ENCODE measurements at regions not wholly inside any gene's neighbourhood (a gene's known extent, or its start where the extent isn't known, plus 50 kb on each side); places are given as distances from the start of the nearest gene placed in this dataset.

- TF ChIP-seq ZNF462 (CRISPR knock-in tag; IDR thresholded peaks at IDR 0.05) (no peak), CREB1 (CRISPR knock-in tag; IDR thresholded peaks at IDR 0.05; ENCODE audit: low read depth) (no peak), EZH2 (IDR thresholded peaks at IDR 0.05; ENCODE audit: low read depth, unreplicated experiment) (no peak), STAT1 (IDR thresholded peaks at IDR 0.05; ENCODE audit: unreplicated experiment) (no peak)
- TF ChIP-seq, protein P1, sequence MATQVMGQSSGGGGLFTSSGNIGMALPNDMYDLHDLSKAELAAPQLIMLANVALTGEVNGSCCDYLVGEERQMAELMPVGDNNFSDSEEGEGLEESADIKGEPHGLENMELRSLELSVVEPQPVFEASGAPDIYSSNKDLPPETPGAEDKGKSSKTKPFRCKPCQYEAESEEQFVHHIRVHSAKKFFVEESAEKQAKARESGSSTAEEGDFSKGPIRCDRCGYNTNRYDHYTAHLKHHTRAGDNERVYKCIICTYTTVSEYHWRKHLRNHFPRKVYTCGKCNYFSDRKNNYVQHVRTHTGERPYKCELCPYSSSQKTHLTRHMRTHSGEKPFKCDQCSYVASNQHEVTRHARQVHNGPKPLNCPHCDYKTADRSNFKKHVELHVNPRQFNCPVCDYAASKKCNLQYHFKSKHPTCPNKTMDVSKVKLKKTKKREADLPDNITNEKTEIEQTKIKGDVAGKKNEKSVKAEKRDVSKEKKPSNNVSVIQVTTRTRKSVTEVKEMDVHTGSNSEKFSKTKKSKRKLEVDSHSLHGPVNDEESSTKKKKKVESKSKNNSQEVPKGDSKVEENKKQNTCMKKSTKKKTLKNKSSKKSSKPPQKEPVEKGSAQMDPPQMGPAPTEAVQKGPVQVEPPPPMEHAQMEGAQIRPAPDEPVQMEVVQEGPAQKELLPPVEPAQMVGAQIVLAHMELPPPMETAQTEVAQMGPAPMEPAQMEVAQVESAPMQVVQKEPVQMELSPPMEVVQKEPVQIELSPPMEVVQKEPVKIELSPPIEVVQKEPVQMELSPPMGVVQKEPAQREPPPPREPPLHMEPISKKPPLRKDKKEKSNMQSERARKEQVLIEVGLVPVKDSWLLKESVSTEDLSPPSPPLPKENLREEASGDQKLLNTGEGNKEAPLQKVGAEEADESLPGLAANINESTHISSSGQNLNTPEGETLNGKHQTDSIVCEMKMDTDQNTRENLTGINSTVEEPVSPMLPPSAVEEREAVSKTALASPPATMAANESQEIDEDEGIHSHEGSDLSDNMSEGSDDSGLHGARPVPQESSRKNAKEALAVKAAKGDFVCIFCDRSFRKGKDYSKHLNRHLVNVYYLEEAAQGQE (IDR thresholded peaks at IDR 0.05; ENCODE audit: unreplicated experiment): no peak
These were observed 2039.1 kb upstream of the CDH9 start (continued) for GRCh38 chr5:29077451-29077850.

DNA sequence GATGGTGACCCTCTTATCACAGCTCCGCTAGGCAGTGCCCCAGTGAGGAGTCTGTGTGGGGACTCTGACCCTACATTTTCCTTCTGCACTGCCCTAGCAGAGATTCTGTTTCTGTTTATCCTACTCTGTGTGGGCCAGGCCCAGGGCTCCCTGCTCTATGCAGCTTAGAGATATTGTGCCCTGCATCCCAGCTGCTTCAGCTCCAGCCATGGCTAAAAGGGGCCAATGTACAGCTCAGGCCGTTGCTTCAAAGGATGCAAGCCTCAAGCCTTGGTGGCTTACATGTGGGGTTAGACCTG, 2030.7 kb upstream of the CDH9 start:
- Mint-ChIP-seq H3K4me1 (no peaks in the 10 kb centered on the region), H3K36me3 (ENCODE audit: low read depth) (no peaks in the 10 kb centered on the region)

More for the DNA sequence above, 2030.7 kb upstream of the CDH9 start:
- no peak overlapping the region for H3K27ac ChIP-seq (ENCODE audit: low read depth)
- H3K27me3 ChIP-seq (ENCODE audit: insufficient read depth): no peaks in the 10 kb centered on the region
- no peaks in the 10 kb centered on the region for H3F3A ChIP-seq (replicated peaks; ENCODE audit: low read depth)
- Mint-ChIP-seq H3K9me3 (no peaks in the 10 kb centered on the region), H3K27ac (no peak overlapping the region), H3K27me3 (ENCODE audit: insufficient read depth, low read depth, poor library complexity) (peaks cover 2% of the 10 kb centered on the region), H3K4me3 (no peak overlapping the region)
- H2AFZ ChIP-seq: peak overlapping the region; percentile 43
- H3K36me3 ChIP-seq (ENCODE audit: insufficient read depth): no peaks in the 10 kb centered on the region
- H3K4me3 ChIP-seq: no peak overlapping the region
- H3K9me2 ChIP-seq (ENCODE audit: insufficient read depth): peaks cover 1% of the 10 kb centered on the region; the same call in 1 of the 2 replicates
- H3K79me2 ChIP-seq (replicated peaks; ENCODE audit: insufficient read depth): no peaks in the 10 kb centered on the region
- H3K4me2 ChIP-seq: no peak overlapping the region
- no peaks in the 10 kb centered on the region for H4K20me1 ChIP-seq (replicated peaks; ENCODE audit: insufficient read depth)
- DNase-seq (ENCODE audit: low spot score): no peak
- H3K4me1 ChIP-seq (ENCODE audit: insufficient read depth): no peaks in the 10 kb centered on the region
- no peak for ATAC-seq
- TF ChIP-seq, protein P1 (IDR thresholded peaks at IDR 0.05; ENCODE audit: unreplicated experiment): no peak
- no peak for TF ChIP-seq NANOG (IDR thresholded peaks at IDR 0.05; ENCODE audit: borderline replicate concordance)
- no peak for TF ChIP-seq ZNF114 (CRISPR knock-in tag; IDR thresholded peaks at IDR 0.05)
- TF ChIP-seq CREB1 (CRISPR knock-in tag; IDR thresholded peaks at IDR 0.05; ENCODE audit: low read depth): no peak
- TF ChIP-seq STAT1 (IDR thresholded peaks at IDR 0.05; ENCODE audit: unreplicated experiment): no peak
- TF ChIP-seq, protein P2, sequence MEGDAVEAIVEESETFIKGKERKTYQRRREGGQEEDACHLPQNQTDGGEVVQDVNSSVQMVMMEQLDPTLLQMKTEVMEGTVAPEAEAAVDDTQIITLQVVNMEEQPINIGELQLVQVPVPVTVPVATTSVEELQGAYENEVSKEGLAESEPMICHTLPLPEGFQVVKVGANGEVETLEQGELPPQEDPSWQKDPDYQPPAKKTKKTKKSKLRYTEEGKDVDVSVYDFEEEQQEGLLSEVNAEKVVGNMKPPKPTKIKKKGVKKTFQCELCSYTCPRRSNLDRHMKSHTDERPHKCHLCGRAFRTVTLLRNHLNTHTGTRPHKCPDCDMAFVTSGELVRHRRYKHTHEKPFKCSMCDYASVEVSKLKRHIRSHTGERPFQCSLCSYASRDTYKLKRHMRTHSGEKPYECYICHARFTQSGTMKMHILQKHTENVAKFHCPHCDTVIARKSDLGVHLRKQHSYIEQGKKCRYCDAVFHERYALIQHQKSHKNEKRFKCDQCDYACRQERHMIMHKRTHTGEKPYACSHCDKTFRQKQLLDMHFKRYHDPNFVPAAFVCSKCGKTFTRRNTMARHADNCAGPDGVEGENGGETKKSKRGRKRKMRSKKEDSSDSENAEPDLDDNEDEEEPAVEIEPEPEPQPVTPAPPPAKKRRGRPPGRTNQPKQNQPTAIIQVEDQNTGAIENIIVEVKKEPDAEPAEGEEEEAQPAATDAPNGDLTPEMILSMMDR (conservative IDR thresholded peaks at IDR 0.05; ENCODE audit: low read depth in 2 of 2): no peak

All from GM23338 (cell line).